A549 (cell line): ENCODE measurements at regions not wholly inside any gene's neighbourhood (a gene's known extent, or its start where the extent isn't known, plus 50 kb on each side); places are given as distances from the start of the nearest gene placed in this dataset.

ENCODE experiments used
- ATAC-seq, 2 experiments: fragments of 200-7000 bp in 1 of 2; fragments of >200 bp in 1 of 2; cut with Nextera tagmentation in 1 of 2; cut with Tn5 transposase in 1 of 2; 3 replicates each; pipeline versions ENCODE4 v1.8.0 to v1.9.1; 2018 to 2020; ENCODE audit warnings: mild to moderate bottlenecking in 1 of 2, moderate library complexity in 1 of 2
- CTCF ChIA-PET: fragments of 300-600 bp; sonication (Branson Sonifier 250); formaldehyde crosslinking; extraction: SDS; loops from one replicate; lab custom pipeline; 2021; ENCODE audit warnings: antibody characterized with exemption, inconsistent platforms; lab: Yijun Ruan, JAX
- POLR2A ChIA-PET: fragments of 350-600 bp; formaldehyde crosslinking; extraction: SDS; loops from one replicate; lab custom pipeline; 2021; ENCODE audit warnings: antibody characterized with exemption, inconsistent platforms; lab: Yijun Ruan, JAX
- DNase-seq, 2 experiments: peaks; one replicate each; pipeline versions ENCODE4 v3.0.0 to v3.0.0-alpha.2; 2011 to 2016; ENCODE audit warnings: low read depth in 1 of 2, low spot score in 1 of 2
- FAIRE-seq: peaks from 2 replicates; lab custom pipeline; 2011; peaks lifted over from hg19 to GRCh38; lab: Jason Lieb, UNC
- H3K27ac ChIP-seq, 2 experiments: fragments of >200 bp; sonication (Bioruptor Twin); formaldehyde crosslinking; 3 replicates each; pipeline ENCODE4 v1.5.1; 2016 to 2017
- H3K4me1 ChIP-seq: fragments of >200 bp; sonication (Bioruptor Twin); formaldehyde crosslinking; 3 replicates; pipeline ENCODE4 v1.6.1; 2016
- H3K4me2 ChIP-seq: fragments of >200 bp; sonication (Bioruptor Twin); formaldehyde crosslinking; 3 replicates; pipeline ENCODE4 v1.6.1; 2016
- H3K4me3 ChIP-seq: fragments of >200 bp; sonication (Bioruptor Twin); formaldehyde crosslinking; 3 replicates; pipeline ENCODE4 v1.5.1; 2016
- H3K9me3 ChIP-seq: fragments of >200 bp; sonication (Bioruptor Twin); formaldehyde crosslinking; 3 replicates; pipeline ENCODE4 v1.6.1; 2016
- ATOH8 ChIP-seq: fragments of 250-450 bp; sonication (Bioruptor Pico); IDR thresholded peaks from 2 replicates; pipeline ENCODE4 v1.5.0; 2020; ENCODE audit warnings: low read depth, mild to moderate bottlenecking, moderate library complexity
- CBX2 ChIP-seq: fragments of 200-600 bp; sonication (generic); IDR thresholded peaks from 2 replicates; pipeline ENCODE4 v1.6.1; 2016; ENCODE audit warnings: low read depth, mild to moderate bottlenecking, borderline replicate concordance
- CHD4 ChIP-seq: fragments of 200-600 bp; sonication (generic); IDR thresholded peaks from 2 replicates; pipeline ENCODE4 v1.6.1; 2016; ENCODE audit warnings: antibody characterized with exemption, mild to moderate bottlenecking, borderline replicate concordance
- EHMT2 ChIP-seq: fragments of 200-600 bp; sonication (generic); IDR thresholded peaks from 2 replicates; pipeline ENCODE4 v1.6.1; 2016; ENCODE audit warnings: antibody characterized with exemption, low read depth, mild to moderate bottlenecking, moderate library complexity
- FOXS1 ChIP-seq: fragments of 250-450 bp; sonication (Bioruptor Pico); IDR thresholded peaks from 2 replicates; pipeline ENCODE4 v1.5.0; 2020; ENCODE audit warnings: mild to moderate bottlenecking, moderate library complexity
- HDAC2 ChIP-seq: fragments of 200-600 bp; sonication (generic); IDR thresholded peaks from 2 replicates; pipeline ENCODE4 v1.6.1; 2016
- HEYL ChIP-seq: fragments of 250-450 bp; sonication (Bioruptor Pico); IDR thresholded peaks from 2 replicates; pipeline ENCODE4 v1.8.0; 2021; ENCODE audit warnings: mild to moderate bottlenecking, moderate library complexity
- HMGXB4 ChIP-seq: fragments of 250-450 bp; sonication (Bioruptor Pico); IDR thresholded peaks from 2 replicates; pipeline ENCODE4 v1.5.0; 2021; ENCODE audit warnings: mild to moderate bottlenecking, moderate library complexity, borderline replicate concordance
- HOXA7 ChIP-seq: fragments of 250-450 bp; sonication (Bioruptor Pico); IDR thresholded peaks from 2 replicates; pipeline ENCODE4 v1.5.0; 2020; ENCODE audit warnings: mild to moderate bottlenecking, moderate library complexity
- HOXB13 ChIP-seq: fragments of 250-450 bp; sonication (Bioruptor Pico); IDR thresholded peaks from 2 replicates; pipeline ENCODE4 v1.5.0; 2020; ENCODE audit warnings: low read depth, mild to moderate bottlenecking, moderate library complexity
- JUN ChIP-seq, 2 experiments: fragments of >200 bp; sonication (Bioruptor Twin); formaldehyde crosslinking; IDR thresholded peaks; 2 replicates in 1 of 2; 3 replicates in 1 of 2; pipeline ENCODE4 v1.6.1; 2016 to 2017
- MAFK ChIP-seq: fragments of 450-650 bp; IDR thresholded peaks from 2 replicates; pipeline ENCODE4 v1.6.1; 2014; ENCODE audit not compliant: partially characterized antibody
- MAZ ChIP-seq: fragments of 150-350 bp; IDR thresholded peaks from 2 replicates; pipeline ENCODE4 v1.6.1; 2014; ENCODE audit warnings: antibody characterized with exemption, low read depth, low read length, borderline replicate concordance
- PHF8 ChIP-seq: fragments of 200-600 bp; sonication (generic); IDR thresholded peaks from 2 replicates; pipeline ENCODE4 v1.6.1; 2016; ENCODE audit warnings: low read depth, mild to moderate bottlenecking, antibody characterized with exemption, moderate library complexity, borderline replicate concordance
- RAD21 ChIP-seq, 2 experiments: fragments of >200 bp in 1 of 2; sonication (Bioruptor Twin) in 1 of 2; formaldehyde crosslinking in 1 of 2; IDR thresholded peaks in 1 of 2; conservative IDR thresholded peaks in 1 of 2; 2 replicates in 1 of 2; 3 replicates in 1 of 2; pipeline ENCODE4 v1.6.1; 2012 to 2018; ENCODE audit warnings: inconsistent platforms in 1 of 2
- SMC3 ChIP-seq: fragments of >200 bp; sonication (Bioruptor Twin); formaldehyde crosslinking; IDR thresholded peaks from 3 replicates; pipeline ENCODE4 v1.6.1; 2018; ENCODE audit warnings: inconsistent platforms
- SREBF2 ChIP-seq: fragments of 450-650 bp; IDR thresholded peaks from 2 replicates; pipeline ENCODE4 v1.6.1; 2014; ENCODE audit warnings: mild to moderate bottlenecking, moderate library complexity
- TFCP2L1 ChIP-seq: fragments of 250-450 bp; sonication (Bioruptor Pico); IDR thresholded peaks from 2 replicates; pipeline ENCODE4 v1.5.0; 2021; ENCODE audit warnings: mild to moderate bottlenecking
- TP53 ChIP-seq: fragments of 250-450 bp; sonication (Bioruptor Pico); IDR thresholded peaks from 2 replicates; pipeline ENCODE4 v1.5.0; 2021; ENCODE audit warnings: mild to moderate bottlenecking, moderate library complexity
- ZC3H11A ChIP-seq: fragments of 450-650 bp; IDR thresholded peaks from 2 replicates; pipeline ENCODE4 v1.6.1; 2014; ENCODE audit warnings: antibody characterized with exemption, mild to moderate bottlenecking
- WGBS: methylation state at CpG from one replicate; pipeline ENCODE4 v1.1.6; 2017; ENCODE audit errors: missing lambda C conversion rate; 5-methylcytosine and 5-hydroxymethylcytosine counted together
- TF ChIP-seq, protein P1 (sequence below): IDR thresholded peaks from 2 replicates; pipeline ENCODE4 v1.6.1; 2012
- TF ChIP-seq, protein P2 (sequence below): fragments of 450-650 bp; IDR thresholded peaks from 2 replicates; pipeline ENCODE4 v1.6.1; 2014; ENCODE audit warnings: antibody characterized with exemption
- TF ChIP-seq, protein P3 (sequence below): fragments of >200 bp; sonication (Bioruptor Twin); formaldehyde crosslinking; IDR thresholded peaks from 3 replicates; pipeline ENCODE4 v1.6.1; 2016

GRCh38 chr6:14744212-14744556 is 501.7 kb upstream of the JARID2 start:
- CTCF ChIA-PET = interaction anchor here (0.9 kb wide), 1 partner anchor 15 kb away, joined by 3 read pairs; no protein-coding TSS in a partner anchor
- POLR2A ChIA-PET = interaction anchor here (0.6 kb wide), 1 partner anchor 501 kb away, joined by 4 read pairs; no protein-coding TSS in a partner anchor
- FAIRE-seq (no peak), DNase-seq (no peak)
- H3K4me1 ChIP-seq = peaks cover 21% of the 10 kb centered on the region
- no peak for TF ChIP-seq TP53
- TF ChIP-seq JUN (IDR thresholded peaks at IDR 0.05) = peak in 1 of 2 experiments; percentile 3; a peak in 1 of 5 replicates
- TF ChIP-seq, all 56 proteins: peak for 1
- WGBS = 40% methylated on average over 3 of the region's 3 CpGs
- peak overlapping the region; percentile 94 to 98 for H3K27ac ChIP-seq
- ATAC-seq = no peak
- no peaks in the 10 kb centered on the region; the same call in 2 of the 3 replicates for H3K9me3 ChIP-seq
- H3K4me3 ChIP-seq = no peak overlapping the region
- peak overlapping the region; percentile 76 for H3K4me2 ChIP-seq

DNA sequence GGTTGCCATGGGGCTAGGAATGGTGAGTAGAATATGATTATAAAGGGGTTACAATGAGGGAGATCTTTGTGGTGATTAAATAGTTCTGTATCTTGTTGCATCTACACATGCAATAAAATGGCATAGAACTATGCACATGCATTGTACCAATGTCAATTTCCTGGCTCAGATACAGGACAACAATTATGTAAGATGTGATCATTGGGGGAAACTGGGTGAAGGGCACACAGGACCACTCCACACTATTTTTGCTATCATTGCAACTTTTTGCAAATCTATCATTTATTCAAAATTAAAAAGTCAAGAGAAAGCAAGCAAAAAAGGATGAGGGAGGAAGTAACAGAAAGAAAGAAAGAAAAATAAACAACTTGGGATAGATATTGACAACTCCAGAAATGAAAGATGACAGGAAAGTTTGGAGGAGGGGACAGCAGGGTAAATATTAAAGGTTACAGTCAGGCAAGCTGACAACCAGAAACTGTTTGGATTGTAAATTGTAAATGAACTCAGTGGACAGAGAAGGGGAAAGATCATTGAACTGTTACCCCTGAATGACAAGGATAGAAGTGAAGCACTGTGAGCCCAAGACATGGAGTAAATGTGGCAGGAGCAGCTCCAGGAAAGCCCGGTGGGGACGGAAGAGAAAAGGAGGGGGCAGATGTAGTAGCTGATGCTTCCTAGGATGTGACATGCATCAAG is 499.6 kb upstream of the JARID2 start:
- WGBS = 94% methylated on average over 2 of the region's 2 CpGs
- FAIRE-seq = no peak
- no peak for ATAC-seq

DNA sequence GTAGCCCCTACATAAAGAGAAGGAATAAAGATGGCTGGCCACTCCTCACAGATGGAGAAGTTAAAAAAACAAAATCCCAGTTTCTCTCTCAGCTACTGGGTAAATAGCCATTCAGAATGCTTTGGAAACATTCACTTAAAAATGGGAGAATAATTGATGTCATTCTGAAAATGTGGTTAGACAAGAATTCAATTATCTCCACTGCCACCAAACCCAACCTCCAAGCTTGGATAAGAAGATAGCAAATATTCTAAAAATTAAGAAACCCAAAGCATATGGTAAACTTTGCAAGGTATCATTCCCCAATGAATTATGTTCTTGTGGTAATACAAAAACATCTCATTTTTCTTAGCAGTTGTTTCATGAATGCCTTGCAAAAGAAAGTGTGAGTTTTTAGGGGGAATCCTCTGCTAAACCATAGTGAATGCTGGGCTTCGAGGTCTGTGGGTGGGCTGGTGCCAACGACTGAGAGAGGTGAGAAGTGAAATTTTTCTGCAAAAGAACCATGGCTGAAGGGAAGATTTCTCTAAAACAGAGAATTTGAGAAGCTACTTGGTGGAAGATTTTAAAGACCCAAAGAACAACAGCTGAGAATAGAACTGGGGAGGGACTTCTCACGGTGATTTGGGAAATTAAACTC is 497.9 kb upstream of the JARID2 start:
- CTCF ChIA-PET = no interaction called here
- no peaks in the 10 kb centered on the region; the same call in 2 of the 3 replicates for H3K9me3 ChIP-seq
- FAIRE-seq = no peak
- no peak overlapping the region for H3K4me2 ChIP-seq
- POLR2A ChIA-PET = no interaction called here
- TF ChIP-seq MAFK = no peak
- TF ChIP-seq CHD4 = no peak
- TF ChIP-seq MAZ = no peak
- no peak for TF ChIP-seq CBX2
- TF ChIP-seq HOXA7 (CRISPR knock-in tag) = no peak
- no peak for TF ChIP-seq HEYL
- TF ChIP-seq, protein P1, sequence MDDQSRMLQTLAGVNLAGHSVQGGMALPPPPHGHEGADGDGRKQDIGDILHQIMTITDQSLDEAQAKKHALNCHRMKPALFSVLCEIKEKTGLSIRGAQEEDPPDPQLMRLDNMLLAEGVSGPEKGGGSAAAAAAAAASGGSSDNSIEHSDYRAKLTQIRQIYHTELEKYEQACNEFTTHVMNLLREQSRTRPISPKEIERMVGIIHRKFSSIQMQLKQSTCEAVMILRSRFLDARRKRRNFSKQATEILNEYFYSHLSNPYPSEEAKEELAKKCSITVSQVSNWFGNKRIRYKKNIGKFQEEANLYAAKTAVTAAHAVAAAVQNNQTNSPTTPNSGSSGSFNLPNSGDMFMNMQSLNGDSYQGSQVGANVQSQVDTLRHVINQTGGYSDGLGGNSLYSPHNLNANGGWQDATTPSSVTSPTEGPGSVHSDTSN = no peak
- TF ChIP-seq, protein P2, sequence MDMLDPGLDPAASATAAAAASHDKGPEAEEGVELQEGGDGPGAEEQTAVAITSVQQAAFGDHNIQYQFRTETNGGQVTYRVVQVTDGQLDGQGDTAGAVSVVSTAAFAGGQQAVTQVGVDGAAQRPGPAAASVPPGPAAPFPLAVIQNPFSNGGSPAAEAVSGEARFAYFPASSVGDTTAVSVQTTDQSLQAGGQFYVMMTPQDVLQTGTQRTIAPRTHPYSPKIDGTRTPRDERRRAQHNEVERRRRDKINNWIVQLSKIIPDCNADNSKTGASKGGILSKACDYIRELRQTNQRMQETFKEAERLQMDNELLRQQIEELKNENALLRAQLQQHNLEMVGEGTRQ = no peak
- no peak for TF ChIP-seq HOXB13 (CRISPR knock-in tag)
- TF ChIP-seq HMGXB4 (CRISPR knock-in tag) = no peak
- no peak for TF ChIP-seq HDAC2
- no peak overlapping the region for H3K4me3 ChIP-seq
- DNase-seq = no peak
- peaks cover 15% of the 10 kb centered on the region for H3K4me1 ChIP-seq
- 83% methylated on average over 3 of the region's 3 CpGs for WGBS
- peak overlapping the region in 1 of 2 experiments; percentile 61; a peak in 3 of 6 replicates for H3K27ac ChIP-seq
- no peak for ATAC-seq

More for the DNA sequence above, 499.6 kb upstream of the JARID2 start:
- Histone ChIP-seq H3K4me1 (peaks cover 21% of the 10 kb centered on the region), H3K27ac (peak overlapping the region; percentile 34 to 68; a peak in 5 of 6 replicates), H3K4me3 (no peak overlapping the region), H3K4me2 (no peak overlapping the region), H3K9me3 (no peaks in the 10 kb centered on the region; the same call in 2 of the 3 replicates)
- CTCF ChIA-PET = no interaction called here
- POLR2A ChIA-PET = no interaction called here
- TF ChIP-seq FOXS1 (CRISPR knock-in tag) (no peak), MAFK (peak; percentile 20)
- DNase-seq = no peak

DNA sequence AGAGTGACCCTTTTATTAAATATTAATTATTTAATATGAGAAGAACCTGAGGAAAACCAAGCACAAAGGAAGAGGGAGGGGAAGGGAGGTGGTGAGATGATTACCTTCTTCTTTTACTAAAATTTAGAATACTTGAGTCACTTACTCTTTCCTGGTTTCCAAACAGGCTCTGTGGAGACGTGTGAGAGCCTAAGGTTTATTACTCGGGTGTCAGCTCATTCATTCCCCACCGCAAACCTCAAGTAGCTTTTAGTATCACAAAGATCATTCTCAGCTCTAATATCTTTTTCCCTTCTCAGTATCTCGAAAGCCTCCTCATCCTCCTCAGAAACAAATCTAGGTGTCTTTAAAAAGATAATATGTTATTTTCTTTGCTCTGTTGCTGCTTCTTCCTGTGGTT is 497.2 kb upstream of the JARID2 start:
- peaks cover 8% of the 10 kb centered on the region for H3K4me1 ChIP-seq
- POLR2A ChIA-PET = no interaction called here
- TF ChIP-seq ZC3H11A = no peak
- TF ChIP-seq FOXS1 (CRISPR knock-in tag) = no peak
- TF ChIP-seq, protein P3, sequence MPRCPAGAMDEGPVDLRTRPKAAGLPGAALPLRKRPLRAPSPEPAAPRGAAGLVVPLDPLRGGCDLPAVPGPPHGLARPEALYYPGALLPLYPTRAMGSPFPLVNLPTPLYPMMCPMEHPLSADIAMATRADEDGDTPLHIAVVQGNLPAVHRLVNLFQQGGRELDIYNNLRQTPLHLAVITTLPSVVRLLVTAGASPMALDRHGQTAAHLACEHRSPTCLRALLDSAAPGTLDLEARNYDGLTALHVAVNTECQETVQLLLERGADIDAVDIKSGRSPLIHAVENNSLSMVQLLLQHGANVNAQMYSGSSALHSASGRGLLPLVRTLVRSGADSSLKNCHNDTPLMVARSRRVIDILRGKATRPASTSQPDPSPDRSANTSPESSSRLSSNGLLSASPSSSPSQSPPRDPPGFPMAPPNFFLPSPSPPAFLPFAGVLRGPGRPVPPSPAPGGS = no peak
- TF ChIP-seq SMC3 = no peak
- TF ChIP-seq HOXB13 (CRISPR knock-in tag) = no peak
- no peak for TF ChIP-seq SREBF2
- TF ChIP-seq PHF8 = no peak
- no peak for TF ChIP-seq RAD21 (conservative IDR thresholded peaks at IDR 0.05 in 1 of 2, IDR thresholded peaks at IDR 0.05 in 1 of 2)
- no peak for TF ChIP-seq ATOH8
- TF ChIP-seq EHMT2 = no peak
- no peak for TF ChIP-seq TFCP2L1

More for the DNA sequence above, 497.2 kb upstream of the JARID2 start:
- no peak for FAIRE-seq
- DNase-seq = no peak
- CTCF ChIA-PET = no interaction called here
- no peak for ATAC-seq
- 85% methylated on average over 4 of the region's 4 CpGs for WGBS
- H3K27ac ChIP-seq = no peak overlapping the region; a peak in 1 of 6 replicates
- H3K4me2 ChIP-seq = no peak overlapping the region
- no peak overlapping the region for H3K4me3 ChIP-seq
- no peaks in the 10 kb centered on the region; the same call in 2 of the 3 replicates for H3K9me3 ChIP-seq
